A549 (cell line): ENCODE measurements at regions not wholly inside any gene's neighbourhood (a gene's known extent, or its start where the extent isn't known, plus 50 kb on each side); places are given as distances from the start of the nearest gene placed in this dataset.

Source experiments
- BHLHE40 ChIP-seq: IDR thresholded peaks from 2 replicates; pipeline ENCODE4 v1.6.1; 2012; ENCODE audit warnings: low read depth, low read length, inconsistent platforms
- EP300 ChIP-seq, 2 experiments: fragments of >200 bp; sonication (Bioruptor Twin); formaldehyde crosslinking; IDR thresholded peaks; 2 replicates in 1 of 2; 3 replicates in 1 of 2; pipeline ENCODE4 v1.6.1; 2016 to 2017
- HOXB13 ChIP-seq: fragments of 250-450 bp; sonication (Bioruptor Pico); IDR thresholded peaks from 2 replicates; pipeline ENCODE4 v1.5.0; 2020; ENCODE audit warnings: low read depth, mild to moderate bottlenecking, moderate library complexity
- MAX ChIP-seq: IDR thresholded peaks from 2 replicates; pipeline ENCODE4 v1.6.1; 2012
- TP53 ChIP-seq: fragments of 250-450 bp; sonication (Bioruptor Pico); IDR thresholded peaks from 2 replicates; pipeline ENCODE4 v1.5.0; 2021; ENCODE audit warnings: mild to moderate bottlenecking, moderate library complexity

DNA sequence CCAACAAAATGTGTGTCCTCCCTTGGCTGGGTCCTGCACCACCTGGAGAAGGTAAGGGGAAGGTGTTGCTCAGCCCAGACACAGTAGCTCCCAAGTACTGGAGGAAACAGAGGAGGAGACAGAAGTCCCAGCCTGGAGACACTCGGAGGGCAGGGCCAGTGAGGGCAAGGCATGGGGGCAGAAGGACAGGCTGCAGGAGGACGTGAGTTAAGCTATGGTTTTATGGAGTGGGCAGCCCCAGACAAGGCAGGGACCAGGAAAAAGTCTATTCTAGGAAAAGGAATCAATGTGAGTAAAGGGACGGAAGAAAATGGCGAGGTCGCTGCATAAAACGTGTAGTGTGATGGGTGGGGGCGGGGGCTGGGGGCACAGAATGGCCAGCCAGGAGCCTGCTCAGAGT lies 210.1 kb upstream of the DIO3 start:
- TF ChIP-seq MAX = no peak
- TF ChIP-seq BHLHE40 = no peak
- no peak for TF ChIP-seq TP53 (CRISPR knock-in tag)
- TF ChIP-seq HOXB13 (CRISPR knock-in tag) = no peak
- TF ChIP-seq EP300 (IDR thresholded peaks at IDR 0.05) = no peak
